Sigmoid colon (tissue), 6 donors: ENCODE measurements at regions not wholly inside any gene's neighbourhood (a gene's known extent, or its start where the extent isn't known, plus 50 kb on each side); places are given as distances from the start of the nearest gene placed in this dataset.
A peak's percentile ranks its signal among the peaks of the same experiment; 100 is the strongest.

Experiments used
- DNase-seq: peaks from one replicate; pipeline ENCODE4 v3.0.0-alpha.2; 2019
- H3K27ac ChIP-seq, 4 donors: fragments of 200-600 bp; sonication (generic); one replicate each; pipeline ENCODE4 v1.5.1; 2016 to 2019; ENCODE audit warnings: mild to moderate bottlenecking in 1 of 4
- H3K27me3 ChIP-seq, 3 donors: fragments of 200-600 bp; sonication (generic); one replicate each; pipeline ENCODE4 v1.5.1; 2019; ENCODE audit warnings: mild to moderate bottlenecking in 1 of 3
- H3K36me3 ChIP-seq, 4 donors: fragments of 200-600 bp; sonication (generic); one replicate each; pipeline ENCODE4 v1.5.1; 2016 to 2019
- H3K4me1 ChIP-seq, 4 donors: fragments of 200-600 bp; sonication (generic); one replicate each; pipeline ENCODE4 v1.5.1; 2017 to 2019
- H3K4me3 ChIP-seq, 4 donors: fragments of 200-600 bp; sonication (generic); one replicate each; pipeline ENCODE4 v1.5.1; 2017 to 2019; ENCODE audit warnings: mild to moderate bottlenecking in 2 of 4, moderate library complexity in 1 of 4
- H3K9me3 ChIP-seq, 4 donors: fragments of 200-600 bp in 3 of 4; sonication (generic) in 3 of 4; one replicate each; pipeline versions ENCODE4 v1.5.1 to v1.6.1; 2013 to 2019
- CTCF ChIP-seq, 4 experiments: fragments of 450-650 bp in 3 of 4; fragments of 200-600 bp in 1 of 4; IDR thresholded peaks; one replicate each; pipeline ENCODE4 v1.5.1; 2016 to 2019; ENCODE audit warnings: antibody characterized with exemption in 4 of 4, mild to moderate bottlenecking in 3 of 4, moderate library complexity in 2 of 4
- EP300 ChIP-seq, 4 donors: sonication (generic); formaldehyde crosslinking; IDR thresholded peaks; one replicate each; pipeline ENCODE4 v1.6.1; 2017; ENCODE audit warnings: antibody characterized with exemption in 4 of 4
- POLR2A ChIP-seq, 2 donors: fragments of 450-650 bp; IDR thresholded peaks; one replicate each; pipeline ENCODE4 v1.6.1; 2016; ENCODE audit warnings: antibody characterized with exemption in 2 of 2, mild to moderate bottlenecking in 2 of 2, moderate library complexity in 2 of 2
- POLR2AphosphoS5 ChIP-seq, 4 donors: sonication (generic); formaldehyde crosslinking; IDR thresholded peaks; one replicate each; pipeline ENCODE4 v1.6.1; 2017; ENCODE audit warnings: antibody characterized with exemption in 4 of 4
- WGBS, 2 donors: extraction: QIAGEN DNeasy Blood & Tissue Kit; methylation state at CpG; one replicate each; pipeline ENCODE4 v1.1.7; 2013; 5-methylcytosine and 5-hydroxymethylcytosine counted together
- intact Hi-C: fragments of 100-400 bp; cut with DNase I; formaldehyde crosslinking; loops from one replicate; pipeline ENCODE4 v1.15.1; 2023
- donor health status: healthy with polysubstance abuse.
- donor health status: healthy.

GRCh38 chr6:3592371-3592941 is 135.6 kb upstream of the SLC22A23 start:
- TF ChIP-seq EP300 (IDR thresholded peaks at IDR 0.05) (no peak), POLR2AphosphoS5 (IDR thresholded peaks at IDR 0.05) (peak; percentile 10 to 78 (median 42))
- no peaks in the 10 kb centered on the region for H3K27me3 ChIP-seq
- peak overlapping the region in 1 of 4 donors; percentile 40 for H3K27ac ChIP-seq
- DNase-seq, result no peak
- 84 to 91% methylated on average over 7 of the region's 7 CpGs for WGBS, 2 donors
- H3K4me3 ChIP-seq, result no peak overlapping the region
- peaks cover 0 to 10% (median 5%) of the 10 kb centered on the region in 4 donors for H3K4me1 ChIP-seq
- intact Hi-C loops, result no loop called here
- peaks cover 0 to 3% (median 0%) of the 10 kb centered on the region in 4 donors for H3K9me3 ChIP-seq
- H3K36me3 ChIP-seq, result no peaks in the 10 kb centered on the region

DNA sequence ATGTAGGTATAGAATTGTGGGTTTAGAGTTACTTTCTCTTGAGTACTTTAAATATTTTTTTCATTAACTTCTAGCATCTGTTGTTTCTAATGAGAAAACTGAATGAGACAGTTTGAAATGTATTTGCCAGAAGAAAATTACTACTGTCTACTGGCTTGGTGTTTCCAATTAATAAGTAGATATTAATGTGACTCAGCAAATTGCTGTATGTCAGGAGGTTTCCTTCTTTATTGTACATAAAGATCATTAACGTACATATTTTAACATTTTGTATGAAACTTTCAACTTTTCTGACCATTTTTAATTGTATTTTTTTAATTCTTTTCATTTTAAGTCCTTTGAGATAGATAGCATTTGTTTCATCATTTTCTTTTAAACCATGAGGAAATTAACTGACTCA is 135.1 kb upstream of the SLC22A23 start:
- H3K27me3 ChIP-seq, result no peaks in the 10 kb centered on the region
- no peaks in the 10 kb centered on the region for H3K36me3 ChIP-seq
- DNase-seq, result no peak
- peaks cover 0 to 3% (median 0%) of the 10 kb centered on the region in 4 donors for H3K9me3 ChIP-seq
- no peak for TF ChIP-seq EP300 (IDR thresholded peaks at IDR 0.05)
- TF ChIP-seq POLR2AphosphoS5 (IDR thresholded peaks at IDR 0.05), result no peak
- TF ChIP-seq POLR2A (IDR thresholded peaks at IDR 0.05), result no peak
- no peak for TF ChIP-seq CTCF (IDR thresholded peaks at IDR 0.05)
- peak overlapping the region in 1 of 4 donors; percentile 40 for H3K27ac ChIP-seq
- 86 to 89% methylated on average over 1 of the region's 1 CpG for WGBS, 2 donors
- H3K4me1 ChIP-seq, result peaks cover 0 to 8% (median 3%) of the 10 kb centered on the region in 4 donors
- intact Hi-C loops, result no loop called here
- H3K4me3 ChIP-seq, result no peak overlapping the region

- intact Hi-C loops, result no loop called here
These were observed 130.8 kb upstream of the SLC22A23 start for GRCh38 chr6:3587660-3588059.

GRCh38 chr6:3585320-3585935 is 128.6 kb upstream of the SLC22A23 start:
- 47 to 70% methylated on average over 5 of the region's 5 CpGs for WGBS, 2 donors
- Histone ChIP-seq H3K4me3 (no peak overlapping the region), H3K9me3 (peaks cover 0 to 3% (median 0%) of the 10 kb centered on the region in 4 donors), H3K36me3 (no peaks in the 10 kb centered on the region), H3K27ac (no peak overlapping the region), H3K4me1 (no peaks in the 10 kb centered on the region), H3K27me3 (no peaks in the 10 kb centered on the region)
- TF ChIP-seq POLR2AphosphoS5 (IDR thresholded peaks at IDR 0.05) (peak in 1 of 4 donors; percentile 44), EP300 (IDR thresholded peaks at IDR 0.05) (no peak)
- intact Hi-C loops, result no loop called here
- DNase-seq, result no peak

More at GRCh38 chr6:3587660-3588059, 130.8 kb upstream of the SLC22A23 start:
- no peaks in the 10 kb centered on the region for H3K36me3 ChIP-seq
- DNase-seq, result no peak
- TF ChIP-seq POLR2AphosphoS5 (IDR thresholded peaks at IDR 0.05), result no peak
- no peak for TF ChIP-seq EP300 (IDR thresholded peaks at IDR 0.05)
- TF ChIP-seq POLR2A (IDR thresholded peaks at IDR 0.05), result no peak
- TF ChIP-seq CTCF (IDR thresholded peaks at IDR 0.05), result no peak
- no peaks in the 10 kb centered on the region for H3K27me3 ChIP-seq
- no peak overlapping the region for H3K4me3 ChIP-seq
- H3K27ac ChIP-seq, result no peak overlapping the region
- no peaks in the 10 kb centered on the region for H3K4me1 ChIP-seq
- H3K9me3 ChIP-seq, result peaks cover 0 to 3% (median 0%) of the 10 kb centered on the region in 4 donors

DNA sequence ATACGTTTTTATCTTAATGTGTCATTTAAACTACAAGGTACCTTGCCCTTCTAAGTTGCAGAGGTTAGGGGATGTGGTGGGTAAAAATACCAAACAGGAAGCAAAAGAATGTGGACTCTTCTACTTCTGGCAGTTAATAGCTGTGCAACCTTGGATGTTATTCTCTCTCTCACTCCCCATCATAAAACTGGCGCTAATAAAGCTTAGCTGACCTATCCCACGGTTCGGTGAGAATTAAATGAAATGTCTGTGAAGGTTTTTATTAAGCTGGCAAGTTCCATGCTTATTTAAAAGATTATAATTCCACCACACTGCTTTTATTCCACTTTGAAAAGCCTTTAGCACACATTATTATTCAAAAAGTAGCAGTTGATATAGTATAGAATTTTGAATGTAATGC is 127.8 kb upstream of the SLC22A23 start:
- DNase-seq, result no peak
- 21 to 35% methylated on average over 4 of the region's 4 CpGs for WGBS, 2 donors

DNA sequence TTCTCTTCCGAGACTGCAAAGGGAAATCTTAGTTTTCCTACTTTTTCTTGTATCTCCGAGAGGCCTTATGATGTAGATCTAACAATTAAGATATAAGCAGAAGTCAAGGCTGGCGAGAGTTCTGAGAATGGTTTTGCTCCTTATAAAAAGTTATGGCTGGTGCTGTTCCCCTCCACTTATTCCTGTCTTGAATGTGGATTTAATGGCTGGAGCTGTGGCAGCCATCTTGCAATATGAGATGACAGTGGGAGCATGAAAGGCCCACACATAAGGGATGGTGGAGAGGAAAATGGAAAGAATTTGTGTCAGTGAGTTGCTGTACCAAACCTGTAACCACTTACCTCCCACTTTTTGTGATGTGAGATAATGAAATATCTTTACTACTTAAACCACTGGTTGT is 124.6 kb upstream of the SLC22A23 start:
- Histone ChIP-seq H3K36me3 (no peaks in the 10 kb centered on the region), H3K9me3 (no peaks in the 10 kb centered on the region), H3K27ac (no peak overlapping the region), H3K4me1 (no peaks in the 10 kb centered on the region), H3K27me3 (no peaks in the 10 kb centered on the region), H3K4me3 (no peak overlapping the region)
- intact Hi-C loops, result no loop called here
- TF ChIP-seq POLR2AphosphoS5 (IDR thresholded peaks at IDR 0.05), result no peak
- TF ChIP-seq CTCF (IDR thresholded peaks at IDR 0.05), result no peak
- TF ChIP-seq POLR2A (IDR thresholded peaks at IDR 0.05), result no peak
- TF ChIP-seq EP300 (IDR thresholded peaks at IDR 0.05), result no peak
- WGBS, 2 donors, result 92 to 95% methylated on average over 3 of the region's 3 CpGs
- no peak for DNase-seq

More for the DNA sequence above, 127.8 kb upstream of the SLC22A23 start:
- Histone ChIP-seq H3K27ac (no peak overlapping the region), H3K4me3 (no peak overlapping the region), H3K4me1 (no peaks in the 10 kb centered on the region), H3K27me3 (no peaks in the 10 kb centered on the region), H3K36me3 (no peaks in the 10 kb centered on the region), H3K9me3 (peaks cover 0 to 3% (median 0%) of the 10 kb centered on the region in 4 donors)
- TF ChIP-seq POLR2AphosphoS5 (IDR thresholded peaks at IDR 0.05) (no peak), POLR2A (IDR thresholded peaks at IDR 0.05) (no peak)
- intact Hi-C loops, result no loop called here
